HG03045 (cell line): ENCODE measurements at regions not wholly inside any gene's neighbourhood (a gene's known extent, or its start where the extent isn't known, plus 50 kb on each side); places are given as distances from the start of the nearest gene placed in this dataset.
"Not testable (repeated sequence)": the region's sequence is repeated elsewhere in the genome, so short reads cannot be mapped to it uniquely, and the experiment has no call there.

Source experiments
- ATAC-seq: cut with Tn5 transposase; IDR thresholded peaks from one replicate; pipeline ENCODE4 v1.9.1; 2021; ENCODE audit warnings: mild to moderate bottlenecking, moderate library complexity; ENCODE audit not compliant: unreplicated experiment

GRCh38 chr6:92431502-92431901 is 987.9 kb downstream of the EPHA7 start:
- no peak for ATAC-seq

- ATAC-seq, result no peak
These were observed 990.9 kb downstream of the EPHA7 start for GRCh38 chr6:92428448-92428847.

GRCh38 chr6:92427453-92427852 is 991.9 kb downstream of the EPHA7 start:
- no peak for ATAC-seq

GRCh38 chr6:92415656-92416055 is 1003.7 kb downstream of the EPHA7 start:
- ATAC-seq, result no peak

GRCh38 chr6:92408350-92408749 is 1011.0 kb downstream of the EPHA7 start:
- ATAC-seq, result no peak

GRCh38 chr6:92404281-92404680 is 1015.1 kb downstream of the EPHA7 start:
- no peak for ATAC-seq

- no peak for ATAC-seq
These were observed 1019.4 kb downstream of the EPHA7 start for GRCh38 chr6:92399911-92400310.

GRCh38 chr6:92388706-92389105 is 1030.7 kb downstream of the EPHA7 start:
- not testable (repeated sequence) for ATAC-seq

- ATAC-seq, result no peak
These were observed 1038.4 kb downstream of the EPHA7 start for GRCh38 chr6:92380803-92381601.

- no peak for ATAC-seq
These were observed 1042.2 kb downstream of the EPHA7 start for GRCh38 chr6:92377137-92377536.

- ATAC-seq, result no peak
These were observed 1042.7 kb downstream of the EPHA7 start for GRCh38 chr6:92376691-92377090.

GRCh38 chr6:92371211-92372208 is 1047.8 kb downstream of the EPHA7 start:
- no peak for ATAC-seq

- no peak for ATAC-seq
These were observed 1050.0 kb downstream of the EPHA7 start for GRCh38 chr6:92369309-92369708.

- ATAC-seq, result no peak
These were observed 1054.3 kb downstream of the EPHA7 start for GRCh38 chr6:92364948-92365541.

GRCh38 chr6:92363111-92363510 is 1056.2 kb downstream of the EPHA7 start:
- ATAC-seq, result no peak

- ATAC-seq, result no peak
These were observed 1057.0 kb downstream of the EPHA7 start for GRCh38 chr6:92362404-92362803.

GRCh38 chr6:92361990-92362389 is 1057.4 kb downstream of the EPHA7 start:
- ATAC-seq, result no peak

- ATAC-seq, result no peak
These were observed 1065.0 kb downstream of the EPHA7 start for GRCh38 chr6:92354270-92354829.

GRCh38 chr6:92352130-92352529 is 1067.2 kb downstream of the EPHA7 start:
- ATAC-seq, result no peak

- no peak for ATAC-seq
These were observed 1078.2 kb downstream of the EPHA7 start for GRCh38 chr6:92341201-92341600.
